A549 (cell line): ENCODE measurements at regions not wholly inside any gene's neighbourhood (a gene's known extent, or its start where the extent isn't known, plus 50 kb on each side); places are given as distances from the start of the nearest gene placed in this dataset.

ENCODE experiments used
- ATAC-seq, 2 experiments: fragments of 200-7000 bp in 1 of 2; fragments of >200 bp in 1 of 2; cut with Nextera tagmentation in 1 of 2; cut with Tn5 transposase in 1 of 2; 3 replicates each; pipeline versions ENCODE4 v1.8.0 to v1.9.1; 2018 to 2020; ENCODE audit warnings: mild to moderate bottlenecking in 1 of 2, moderate library complexity in 1 of 2
- CTCF ChIA-PET: fragments of 300-600 bp; sonication (Branson Sonifier 250); formaldehyde crosslinking; extraction: SDS; loops from one replicate; lab custom pipeline; 2021; ENCODE audit warnings: antibody characterized with exemption, inconsistent platforms; lab: Yijun Ruan, JAX
- POLR2A ChIA-PET: fragments of 350-600 bp; formaldehyde crosslinking; extraction: SDS; loops from one replicate; lab custom pipeline; 2021; ENCODE audit warnings: antibody characterized with exemption, inconsistent platforms; lab: Yijun Ruan, JAX
- DNase-seq, 2 experiments: peaks; one replicate each; pipeline versions ENCODE4 v3.0.0 to v3.0.0-alpha.2; 2011 to 2016; ENCODE audit warnings: low read depth in 1 of 2, low spot score in 1 of 2
- FAIRE-seq: peaks from 2 replicates; lab custom pipeline; 2011; peaks lifted over from hg19 to GRCh38; lab: Jason Lieb, UNC
- H3K27ac ChIP-seq, 2 experiments: fragments of >200 bp; sonication (Bioruptor Twin); formaldehyde crosslinking; 3 replicates each; pipeline ENCODE4 v1.5.1; 2016 to 2017
- H3K4me1 ChIP-seq: fragments of >200 bp; sonication (Bioruptor Twin); formaldehyde crosslinking; 3 replicates; pipeline ENCODE4 v1.6.1; 2016
- H3K4me2 ChIP-seq: fragments of >200 bp; sonication (Bioruptor Twin); formaldehyde crosslinking; 3 replicates; pipeline ENCODE4 v1.6.1; 2016
- H3K4me3 ChIP-seq: fragments of >200 bp; sonication (Bioruptor Twin); formaldehyde crosslinking; 3 replicates; pipeline ENCODE4 v1.5.1; 2016
- H3K9me3 ChIP-seq: fragments of >200 bp; sonication (Bioruptor Twin); formaldehyde crosslinking; 3 replicates; pipeline ENCODE4 v1.6.1; 2016
- CHD4 ChIP-seq: fragments of 200-600 bp; sonication (generic); IDR thresholded peaks from 2 replicates; pipeline ENCODE4 v1.6.1; 2016; ENCODE audit warnings: antibody characterized with exemption, mild to moderate bottlenecking, borderline replicate concordance
- E2F6 ChIP-seq: IDR thresholded peaks from 2 replicates; pipeline ENCODE4 v1.6.1; 2012; ENCODE audit warnings: low read depth, borderline replicate concordance
- EHF ChIP-seq: fragments of 250-450 bp; sonication (Bioruptor Pico); IDR thresholded peaks from 2 replicates; pipeline ENCODE4 v1.5.0; 2020; ENCODE audit warnings: mild to moderate bottlenecking
- EHMT2 ChIP-seq: fragments of 200-600 bp; sonication (generic); IDR thresholded peaks from 2 replicates; pipeline ENCODE4 v1.6.1; 2016; ENCODE audit warnings: antibody characterized with exemption, low read depth, mild to moderate bottlenecking, moderate library complexity
- EP300 ChIP-seq, 2 experiments: fragments of >200 bp; sonication (Bioruptor Twin); formaldehyde crosslinking; IDR thresholded peaks; 2 replicates in 1 of 2; 3 replicates in 1 of 2; pipeline ENCODE4 v1.6.1; 2016 to 2017
- FOXS1 ChIP-seq: fragments of 250-450 bp; sonication (Bioruptor Pico); IDR thresholded peaks from 2 replicates; pipeline ENCODE4 v1.5.0; 2020; ENCODE audit warnings: mild to moderate bottlenecking, moderate library complexity
- HDAC2 ChIP-seq: fragments of 200-600 bp; sonication (generic); IDR thresholded peaks from 2 replicates; pipeline ENCODE4 v1.6.1; 2016
- KDM1A ChIP-seq: fragments of 200-600 bp; sonication (generic); IDR thresholded peaks from 2 replicates; pipeline ENCODE4 v1.6.1; 2016; ENCODE audit warnings: low read depth, mild to moderate bottlenecking
- MYC ChIP-seq: IDR thresholded peaks from 2 replicates; pipeline ENCODE4 v1.6.1; 2012; ENCODE audit warnings: mild to moderate bottlenecking, inconsistent platforms, low read length, improper control_type of control experiment, borderline replicate concordance
- POLR2A ChIP-seq: IDR thresholded peaks from 2 replicates; pipeline ENCODE4 v1.6.1; 2012; ENCODE audit warnings: mild to moderate bottlenecking, low read length
- RCOR1 ChIP-seq: fragments of 150-350 bp; IDR thresholded peaks from 2 replicates; pipeline ENCODE4 v1.6.1; 2014; ENCODE audit warnings: antibody characterized with exemption, low read length, low read depth
- RFX5 ChIP-seq: fragments of 450-650 bp; IDR thresholded peaks from 2 replicates; pipeline ENCODE4 v1.7.1; 2014; ENCODE audit warnings: antibody characterized with exemption, mild to moderate bottlenecking, moderate library complexity
- RNF2 ChIP-seq: fragments of 200-600 bp; sonication (generic); IDR thresholded peaks from 2 replicates; pipeline ENCODE4 v1.6.1; 2016; ENCODE audit warnings: low read depth, mild to moderate bottlenecking, antibody characterized with exemption, moderate library complexity, borderline replicate concordance
- SMC3 ChIP-seq: fragments of >200 bp; sonication (Bioruptor Twin); formaldehyde crosslinking; IDR thresholded peaks from 3 replicates; pipeline ENCODE4 v1.6.1; 2018; ENCODE audit warnings: inconsistent platforms
- USF2 ChIP-seq: fragments of 450-650 bp; IDR thresholded peaks from 2 replicates; pipeline ENCODE4 v1.6.1; 2014; ENCODE audit warnings: antibody characterized with exemption
- WGBS: methylation state at CpG from one replicate; pipeline ENCODE4 v1.1.6; 2017; ENCODE audit errors: missing lambda C conversion rate; 5-methylcytosine and 5-hydroxymethylcytosine counted together
- TF ChIP-seq, protein P1 (sequence below): fragments of 200-600 bp; sonication (generic); IDR thresholded peaks from 2 replicates; pipeline ENCODE4 v1.6.1; 2016; ENCODE audit warnings: antibody characterized with exemption, mild to moderate bottlenecking, moderate library complexity
- TF ChIP-seq, protein P2 (sequence below): IDR thresholded peaks from 2 replicates; pipeline ENCODE4 v1.6.1; 2012
- TF ChIP-seq, protein P3 (sequence below): fragments of >200 bp; sonication (Bioruptor Twin); formaldehyde crosslinking; IDR thresholded peaks from 2 replicates; pipeline ENCODE4 v1.6.1; 2016

DNA sequence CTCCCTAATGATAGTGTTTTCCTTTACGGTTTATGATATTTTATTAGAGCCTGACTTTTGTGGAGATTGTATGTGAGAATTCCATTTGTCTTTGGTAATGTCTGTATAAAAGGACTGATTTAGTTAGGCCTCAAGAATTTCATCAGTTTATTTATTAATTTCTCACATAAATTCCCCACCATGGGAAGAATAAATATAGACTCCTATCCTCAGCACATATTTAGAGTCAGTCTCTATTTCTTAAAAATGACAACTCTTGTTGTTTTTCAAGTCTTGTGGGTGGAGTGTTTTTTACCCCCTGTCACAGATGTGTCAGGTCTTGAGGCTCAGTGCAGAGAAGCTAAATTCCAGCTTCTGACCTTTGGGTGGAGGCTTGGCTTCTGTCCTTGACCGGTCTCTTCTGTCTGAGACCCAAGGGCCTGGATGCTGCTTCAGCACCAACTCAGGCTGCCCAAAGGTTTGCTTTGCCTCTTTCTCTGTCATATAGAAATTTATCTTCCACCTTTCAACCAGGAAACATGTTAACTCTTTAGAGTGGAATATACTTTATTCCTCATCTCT, 117.3 kb upstream of the INHBA start (continued):
- TF ChIP-seq, protein P1, sequence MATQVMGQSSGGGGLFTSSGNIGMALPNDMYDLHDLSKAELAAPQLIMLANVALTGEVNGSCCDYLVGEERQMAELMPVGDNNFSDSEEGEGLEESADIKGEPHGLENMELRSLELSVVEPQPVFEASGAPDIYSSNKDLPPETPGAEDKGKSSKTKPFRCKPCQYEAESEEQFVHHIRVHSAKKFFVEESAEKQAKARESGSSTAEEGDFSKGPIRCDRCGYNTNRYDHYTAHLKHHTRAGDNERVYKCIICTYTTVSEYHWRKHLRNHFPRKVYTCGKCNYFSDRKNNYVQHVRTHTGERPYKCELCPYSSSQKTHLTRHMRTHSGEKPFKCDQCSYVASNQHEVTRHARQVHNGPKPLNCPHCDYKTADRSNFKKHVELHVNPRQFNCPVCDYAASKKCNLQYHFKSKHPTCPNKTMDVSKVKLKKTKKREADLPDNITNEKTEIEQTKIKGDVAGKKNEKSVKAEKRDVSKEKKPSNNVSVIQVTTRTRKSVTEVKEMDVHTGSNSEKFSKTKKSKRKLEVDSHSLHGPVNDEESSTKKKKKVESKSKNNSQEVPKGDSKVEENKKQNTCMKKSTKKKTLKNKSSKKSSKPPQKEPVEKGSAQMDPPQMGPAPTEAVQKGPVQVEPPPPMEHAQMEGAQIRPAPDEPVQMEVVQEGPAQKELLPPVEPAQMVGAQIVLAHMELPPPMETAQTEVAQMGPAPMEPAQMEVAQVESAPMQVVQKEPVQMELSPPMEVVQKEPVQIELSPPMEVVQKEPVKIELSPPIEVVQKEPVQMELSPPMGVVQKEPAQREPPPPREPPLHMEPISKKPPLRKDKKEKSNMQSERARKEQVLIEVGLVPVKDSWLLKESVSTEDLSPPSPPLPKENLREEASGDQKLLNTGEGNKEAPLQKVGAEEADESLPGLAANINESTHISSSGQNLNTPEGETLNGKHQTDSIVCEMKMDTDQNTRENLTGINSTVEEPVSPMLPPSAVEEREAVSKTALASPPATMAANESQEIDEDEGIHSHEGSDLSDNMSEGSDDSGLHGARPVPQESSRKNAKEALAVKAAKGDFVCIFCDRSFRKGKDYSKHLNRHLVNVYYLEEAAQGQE = no peak
- TF ChIP-seq POLR2A = no peak
- no peak for TF ChIP-seq EHMT2
- no peak for TF ChIP-seq E2F6
- TF ChIP-seq USF2 = no peak

DNA sequence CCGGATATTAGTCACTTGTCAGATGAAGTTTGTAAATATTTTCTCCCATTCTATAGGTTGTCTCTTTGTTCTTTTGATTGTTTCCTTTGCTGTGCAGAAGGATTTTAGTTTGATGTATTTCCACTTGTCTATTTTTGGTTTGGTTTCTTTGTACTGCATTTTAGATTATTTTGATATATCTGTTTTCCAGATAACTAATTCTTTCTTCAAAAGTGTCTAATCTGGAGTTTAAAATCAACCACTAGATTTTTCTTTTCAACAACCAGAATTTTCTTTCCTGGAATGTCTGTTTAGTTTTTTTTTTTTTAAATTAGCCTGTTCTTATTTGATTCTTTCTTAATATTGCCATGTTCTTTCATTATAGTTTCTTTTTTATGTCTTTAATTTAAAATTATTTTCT, 116.8 kb upstream of the INHBA start:
- WGBS = 3% methylated on average over 1 of the region's 1 CpG
- FAIRE-seq (no peak), ATAC-seq (no peak), DNase-seq (no peak)
- TF ChIP-seq CHD4 = no peak
- no peak for TF ChIP-seq KDM1A
- TF ChIP-seq SMC3 = no peak
- no peak for TF ChIP-seq HDAC2
- TF ChIP-seq EP300 (IDR thresholded peaks at IDR 0.05) = no peak
- no peak for TF ChIP-seq FOXS1 (CRISPR knock-in tag)
- TF ChIP-seq, protein P1 = no peak
- TF ChIP-seq EHF (CRISPR knock-in tag) = no peak
- no peak for TF ChIP-seq RCOR1
- no peak for TF ChIP-seq RNF2
- no peak for TF ChIP-seq RFX5
- TF ChIP-seq, protein P2, sequence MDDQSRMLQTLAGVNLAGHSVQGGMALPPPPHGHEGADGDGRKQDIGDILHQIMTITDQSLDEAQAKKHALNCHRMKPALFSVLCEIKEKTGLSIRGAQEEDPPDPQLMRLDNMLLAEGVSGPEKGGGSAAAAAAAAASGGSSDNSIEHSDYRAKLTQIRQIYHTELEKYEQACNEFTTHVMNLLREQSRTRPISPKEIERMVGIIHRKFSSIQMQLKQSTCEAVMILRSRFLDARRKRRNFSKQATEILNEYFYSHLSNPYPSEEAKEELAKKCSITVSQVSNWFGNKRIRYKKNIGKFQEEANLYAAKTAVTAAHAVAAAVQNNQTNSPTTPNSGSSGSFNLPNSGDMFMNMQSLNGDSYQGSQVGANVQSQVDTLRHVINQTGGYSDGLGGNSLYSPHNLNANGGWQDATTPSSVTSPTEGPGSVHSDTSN = no peak
- TF ChIP-seq USF2 = no peak
- TF ChIP-seq MYC = no peak
- TF ChIP-seq, protein P3, sequence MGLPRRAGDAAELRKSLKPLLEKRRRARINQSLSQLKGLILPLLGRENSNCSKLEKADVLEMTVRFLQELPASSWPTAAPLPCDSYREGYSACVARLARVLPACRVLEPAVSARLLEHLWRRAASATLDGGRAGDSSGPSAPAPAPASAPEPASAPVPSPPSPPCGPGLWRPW = no peak
- Histone ChIP-seq H3K27ac (no peak overlapping the region), H3K9me3 (no peaks in the 10 kb centered on the region), H3K4me1 (no peaks in the 10 kb centered on the region), H3K4me2 (no peak overlapping the region), H3K4me3 (no peak overlapping the region)
- POLR2A ChIA-PET = no interaction called here
- CTCF ChIA-PET = no interaction called here
